Activated CD8-positive, alpha-beta T cell treated with anti-CD3 and anti-CD28 coated beads for 36 hours (primary cell): ENCODE measurements at regions not wholly inside any gene's neighbourhood (a gene's known extent, or its start where the extent isn't known, plus 50 kb on each side); places are given as distances from the start of the nearest gene placed in this dataset.

ENCODE experiments used
- ATAC-seq: fragments of 200-7000 bp; cut with Tn5 transposase; one replicate; pipeline ENCODE4 v1.10.0; 2021; ENCODE audit warnings: mild to moderate bottlenecking, moderate library complexity
- CTCF ChIA-PET: fragments of 350-600 bp; sonication (Branson Sonifier 250); formaldehyde crosslinking; loops from one replicate; lab custom pipeline; 2021; ENCODE audit warnings: antibody characterized with exemption; lab: Charles Lee
- POLR2A ChIA-PET: fragments of 350-600 bp; sonication (Branson Sonifier 250); formaldehyde crosslinking; loops from one replicate; lab custom pipeline; 2021; ENCODE audit warnings: antibody characterized with exemption; lab: Charles Lee
- DNase-seq: peaks from one replicate; pipeline ENCODE4 v3.0.0-alpha.2; 2020
- H3K27ac Mint-ChIP-seq: one replicate; pipeline ENCODE4 v1.8.0; 2021; ENCODE audit warnings: mild to moderate bottlenecking, mixed read lengths
- H3K27me3 Mint-ChIP-seq: one replicate; pipeline ENCODE4 v1.8.0; 2021; ENCODE audit warnings: mixed read lengths
- H3K36me3 Mint-ChIP-seq: one replicate; pipeline ENCODE4 v1.8.0; 2021; ENCODE audit warnings: low read depth, mixed read lengths
- H3K4me1 Mint-ChIP-seq: one replicate; pipeline ENCODE4 v1.8.0; 2021; ENCODE audit warnings: low read depth, mixed read lengths
- H3K4me3 Mint-ChIP-seq: one replicate; pipeline ENCODE4 v1.8.0; 2021; ENCODE audit warnings: mild to moderate bottlenecking, moderate library complexity, mixed read lengths
- H3K9me3 Mint-ChIP-seq: one replicate; pipeline ENCODE4 v1.8.0; 2021; ENCODE audit warnings: mixed read lengths
- CTCF ChIP-seq: fragments of 200-600 bp; IDR thresholded peaks from one replicate; pipeline ENCODE4 v1.8.0; 2022; ENCODE audit warnings: antibody characterized with exemption, mild to moderate bottlenecking
- intact Hi-C: fragments of 100-400 bp; cut with micrococcal nuclease; formaldehyde crosslinking; loops from one replicate; pipeline ENCODE4 v1.10.0; 2022

DNA sequence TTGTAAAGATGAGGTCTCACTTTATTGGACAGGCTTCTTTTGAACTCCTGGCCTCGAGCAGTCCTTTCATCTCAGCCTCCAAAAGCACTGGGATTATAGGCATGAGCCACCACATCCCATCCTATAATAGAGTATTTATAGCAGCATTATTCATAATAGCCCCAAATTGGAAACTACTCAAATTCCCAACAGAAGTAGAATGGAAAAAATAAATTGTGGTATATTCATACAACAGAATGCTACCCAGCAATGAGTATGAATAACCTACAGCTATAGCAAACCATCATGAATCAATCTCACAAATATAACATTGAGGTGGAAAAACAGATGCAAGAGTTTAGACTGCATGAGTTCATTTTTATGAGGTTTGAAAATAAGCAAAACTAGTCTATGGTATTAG, 84.8 kb upstream of the BTBD3 start:
- no peaks in the 10 kb centered on the region for H3K27me3 Mint-ChIP-seq
- H3K27ac Mint-ChIP-seq: no peak overlapping the region
- ATAC-seq: no peak
- H3K4me3 Mint-ChIP-seq: no peak overlapping the region
- no peak for TF ChIP-seq CTCF
- H3K9me3 Mint-ChIP-seq: peaks cover 3% of the 10 kb centered on the region
- DNase-seq: no peak
- POLR2A ChIA-PET: no interaction called here
- CTCF ChIA-PET: no interaction called here
- intact Hi-C loops: no loop called here
- no peaks in the 10 kb centered on the region for H3K36me3 Mint-ChIP-seq
- no peaks in the 10 kb centered on the region for H3K4me1 Mint-ChIP-seq

- peaks cover 3% of the 10 kb centered on the region for H3K9me3 Mint-ChIP-seq
- ATAC-seq: no peak
- no peaks in the 10 kb centered on the region for H3K4me1 Mint-ChIP-seq
- H3K36me3 Mint-ChIP-seq: no peaks in the 10 kb centered on the region
- POLR2A ChIA-PET: no interaction called here
- intact Hi-C loops: no loop called here
- no peak overlapping the region for H3K27ac Mint-ChIP-seq
- TF ChIP-seq CTCF: no peak
- CTCF ChIA-PET: no interaction called here
- H3K27me3 Mint-ChIP-seq: no peaks in the 10 kb centered on the region
- no peak overlapping the region for H3K4me3 Mint-ChIP-seq
- no peak for DNase-seq
Measured at GRCh38 chr20:11833825-11834224, 83.9 kb upstream of the BTBD3 start.

DNA sequence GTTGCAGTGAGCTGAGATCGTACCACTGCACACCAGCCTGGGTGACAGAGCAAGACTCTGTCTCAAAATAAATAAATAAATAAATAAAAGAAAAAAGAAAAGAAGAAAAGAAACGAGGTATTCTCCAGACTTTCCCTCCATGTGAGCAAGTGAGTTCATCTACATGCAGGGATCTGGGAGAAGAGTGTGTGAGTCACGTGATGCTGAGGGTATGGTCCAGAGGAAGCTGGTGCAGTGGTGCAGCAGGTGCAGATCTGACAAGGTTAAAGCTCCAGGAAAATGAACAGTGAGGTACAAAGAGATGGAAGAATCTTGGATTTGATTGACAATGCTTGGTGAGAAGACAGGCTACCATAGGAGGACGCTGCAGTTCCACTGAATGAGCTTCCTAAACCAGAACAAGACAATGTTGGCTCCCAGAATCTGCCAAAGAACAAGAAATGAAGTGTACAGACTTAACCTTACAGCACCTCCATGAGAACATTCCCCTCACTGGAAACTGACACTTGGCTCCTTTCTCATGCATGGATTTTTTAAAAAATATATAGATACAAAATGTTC, 79.5 kb upstream of the BTBD3 start:
- no peak for DNase-seq
- peaks cover 6% of the 10 kb centered on the region for H3K9me3 Mint-ChIP-seq
- TF ChIP-seq CTCF: no peak
- POLR2A ChIA-PET: interaction anchor here (0.6 kb wide), 1 partner anchor 1568 kb away, joined by 4 read pairs; no protein-coding TSS in a partner anchor
- no peaks in the 10 kb centered on the region for H3K36me3 Mint-ChIP-seq
- H3K27ac Mint-ChIP-seq: no peak overlapping the region
- CTCF ChIA-PET: no interaction called here
- no peak for ATAC-seq
- intact Hi-C loops: no loop called here
- no peaks in the 10 kb centered on the region for H3K4me1 Mint-ChIP-seq
- H3K4me3 Mint-ChIP-seq: no peak overlapping the region
- no peaks in the 10 kb centered on the region for H3K27me3 Mint-ChIP-seq

DNA sequence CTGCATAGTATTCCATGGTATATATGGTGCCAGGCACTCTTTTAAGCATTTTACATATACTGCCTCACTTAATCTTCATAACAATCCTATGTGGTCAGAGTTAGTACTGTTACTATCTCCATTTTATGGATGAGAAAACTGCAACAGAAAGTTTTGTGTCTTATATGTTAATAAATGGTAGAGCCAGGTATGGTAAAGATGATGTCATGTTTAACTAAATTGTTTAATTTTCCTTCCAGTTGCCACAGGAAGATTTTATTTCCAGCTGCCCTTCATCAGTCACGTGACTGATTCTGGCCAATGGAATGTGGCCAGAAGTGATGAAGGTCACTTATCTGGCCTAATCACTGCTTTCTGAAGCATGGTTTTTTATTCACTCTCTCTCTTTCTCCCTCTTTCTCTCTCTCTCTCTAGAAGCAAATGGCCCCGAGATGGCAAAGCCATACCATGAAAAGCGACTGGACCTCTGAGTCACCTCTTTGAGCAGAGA, 75.7 kb upstream of the BTBD3 start:
- ATAC-seq: no peak
- Mint-ChIP-seq H3K27me3 (no peaks in the 10 kb centered on the region), H3K4me1 (no peaks in the 10 kb centered on the region), H3K9me3 (peaks cover 6% of the 10 kb centered on the region), H3K36me3 (no peaks in the 10 kb centered on the region), H3K27ac (no peak overlapping the region), H3K4me3 (no peak overlapping the region)
- intact Hi-C loops: no loop called here
- ChIA-PET POLR2A (no interaction called here), CTCF (no interaction called here)
- no peak for TF ChIP-seq CTCF
- DNase-seq: no peak

GRCh38 chr20:11843289-11843688, 74.4 kb upstream of the BTBD3 start:
- no peaks in the 10 kb centered on the region for H3K4me1 Mint-ChIP-seq
- CTCF ChIA-PET: no interaction called here
- no peaks in the 10 kb centered on the region for H3K36me3 Mint-ChIP-seq

More at GRCh38 chr20:11843289-11843688, 74.4 kb upstream of the BTBD3 start:
- Mint-ChIP-seq H3K9me3 (peaks cover 6% of the 10 kb centered on the region), H3K4me3 (no peak overlapping the region), H3K27ac (no peak overlapping the region), H3K27me3 (no peaks in the 10 kb centered on the region)
- TF ChIP-seq CTCF: no peak
- intact Hi-C loops: no loop called here
- POLR2A ChIA-PET: no interaction called here
- ATAC-seq (no peak), DNase-seq (no peak)
